ENCODE measurements at regions not wholly inside any gene's neighbourhood (a gene's known extent, or its start where the extent isn't known, plus 50 kb on each side); places are given as distances from the start of the nearest gene placed in this dataset.
"Not testable (repeated sequence)": the region's sequence is repeated elsewhere in the genome, so short reads cannot be mapped to it uniquely, and the experiment has no call there.

DNA sequence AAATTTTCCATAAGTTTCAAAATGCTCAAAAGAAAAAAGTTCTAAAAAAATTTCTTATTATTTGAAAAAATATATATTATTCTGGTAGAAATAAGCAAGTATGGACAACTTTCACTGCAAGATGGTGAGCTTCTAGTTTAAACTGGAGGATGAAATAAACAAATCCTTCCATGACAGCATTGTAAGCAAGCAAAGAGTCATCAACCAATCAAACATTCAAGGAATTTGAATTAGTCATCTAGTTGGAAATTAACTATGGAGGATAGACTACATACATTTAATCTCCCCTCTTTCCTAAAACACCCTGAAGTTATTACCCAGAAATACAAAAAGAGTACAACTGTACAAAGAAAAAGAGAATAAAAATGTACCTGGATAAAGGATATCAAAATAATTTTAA is 51.0 kb upstream of the IRX5 start:
- H3K9me3 ChIP-seq, result no peaks in the 10 kb centered on the region
- H3K27ac ChIP-seq, result no peak overlapping the region
- H3K27me3 ChIP-seq, result no peaks in the 10 kb centered on the region
- H3K4me1 ChIP-seq, result no peaks in the 10 kb centered on the region
- no peak for DNase-seq (ENCODE audit: low spot score in 2 of 2)
- intact Hi-C loops (cut with DNase I), result no loop called here
- TF ChIP-seq, protein P1, sequence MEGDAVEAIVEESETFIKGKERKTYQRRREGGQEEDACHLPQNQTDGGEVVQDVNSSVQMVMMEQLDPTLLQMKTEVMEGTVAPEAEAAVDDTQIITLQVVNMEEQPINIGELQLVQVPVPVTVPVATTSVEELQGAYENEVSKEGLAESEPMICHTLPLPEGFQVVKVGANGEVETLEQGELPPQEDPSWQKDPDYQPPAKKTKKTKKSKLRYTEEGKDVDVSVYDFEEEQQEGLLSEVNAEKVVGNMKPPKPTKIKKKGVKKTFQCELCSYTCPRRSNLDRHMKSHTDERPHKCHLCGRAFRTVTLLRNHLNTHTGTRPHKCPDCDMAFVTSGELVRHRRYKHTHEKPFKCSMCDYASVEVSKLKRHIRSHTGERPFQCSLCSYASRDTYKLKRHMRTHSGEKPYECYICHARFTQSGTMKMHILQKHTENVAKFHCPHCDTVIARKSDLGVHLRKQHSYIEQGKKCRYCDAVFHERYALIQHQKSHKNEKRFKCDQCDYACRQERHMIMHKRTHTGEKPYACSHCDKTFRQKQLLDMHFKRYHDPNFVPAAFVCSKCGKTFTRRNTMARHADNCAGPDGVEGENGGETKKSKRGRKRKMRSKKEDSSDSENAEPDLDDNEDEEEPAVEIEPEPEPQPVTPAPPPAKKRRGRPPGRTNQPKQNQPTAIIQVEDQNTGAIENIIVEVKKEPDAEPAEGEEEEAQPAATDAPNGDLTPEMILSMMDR (IDR thresholded peaks at IDR 0.05), result no peak
- H3K4me3 ChIP-seq, result no peak overlapping the region
- H3K36me3 ChIP-seq, result no peaks in the 10 kb centered on the region

DNA sequence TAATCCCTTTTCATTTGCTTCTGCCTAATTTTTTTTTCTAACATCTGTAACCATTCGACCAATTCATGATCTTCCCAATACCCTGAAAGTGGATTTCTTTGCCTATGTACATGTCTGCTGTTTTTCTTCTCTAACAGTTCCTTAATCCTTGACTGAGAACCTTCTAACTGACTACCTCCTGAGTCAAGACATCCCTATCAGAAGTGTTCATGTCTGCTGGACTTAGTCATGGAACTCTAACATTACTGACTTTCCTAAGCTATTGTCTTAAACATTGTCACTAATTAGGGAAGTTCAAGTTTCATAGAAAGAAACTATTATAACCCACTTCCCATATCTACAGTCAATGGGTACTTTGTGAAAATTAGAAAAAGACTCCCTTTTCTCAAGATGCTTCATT is 52.4 kb upstream of the IRX5 start:
- no peak for DNase-seq (ENCODE audit: low spot score in 2 of 2)
- no peaks in the 10 kb centered on the region for H3K4me1 ChIP-seq
- no peaks in the 10 kb centered on the region for H3K27me3 ChIP-seq
- no peaks in the 10 kb centered on the region for H3K36me3 ChIP-seq
- H3K9me3 ChIP-seq, result no peaks in the 10 kb centered on the region
- TF ChIP-seq, protein P1 (IDR thresholded peaks at IDR 0.05), result no peak
- intact Hi-C loops (cut with DNase I), result no loop called here
- no peak overlapping the region for H3K4me3 ChIP-seq
- no peak overlapping the region for H3K27ac ChIP-seq

DNA sequence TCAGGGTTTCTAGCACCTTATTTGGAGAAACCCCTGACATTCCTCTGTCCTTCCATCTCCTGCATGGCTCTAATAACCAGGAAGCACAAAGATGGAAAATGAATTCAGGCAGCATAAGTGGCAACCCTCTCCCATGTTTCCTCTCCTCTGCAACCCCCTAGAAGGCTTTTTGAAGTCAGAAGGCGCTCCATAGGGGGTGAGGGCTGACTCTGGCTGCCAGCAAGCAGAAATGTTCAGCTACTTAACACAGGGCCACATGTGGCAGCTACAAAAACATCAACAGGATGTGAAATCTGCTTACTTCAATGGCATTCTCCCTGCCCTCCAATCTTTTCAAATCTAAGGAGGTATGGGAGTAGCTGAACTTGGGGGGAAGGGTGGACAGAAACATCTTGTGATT is 55.2 kb upstream of the IRX5 start:
- intact Hi-C loops (cut with DNase I), result no loop called here
- no peak overlapping the region for H3K4me3 ChIP-seq
- H3K27ac ChIP-seq, result no peak overlapping the region
- no peaks in the 10 kb centered on the region for H3K27me3 ChIP-seq
- no peak for DNase-seq (ENCODE audit: low spot score in 2 of 2)
- TF ChIP-seq, protein P1 (IDR thresholded peaks at IDR 0.05), result no peak
- no peaks in the 10 kb centered on the region for H3K4me1 ChIP-seq
- no peaks in the 10 kb centered on the region for H3K9me3 ChIP-seq
- no peaks in the 10 kb centered on the region for H3K36me3 ChIP-seq

DNA sequence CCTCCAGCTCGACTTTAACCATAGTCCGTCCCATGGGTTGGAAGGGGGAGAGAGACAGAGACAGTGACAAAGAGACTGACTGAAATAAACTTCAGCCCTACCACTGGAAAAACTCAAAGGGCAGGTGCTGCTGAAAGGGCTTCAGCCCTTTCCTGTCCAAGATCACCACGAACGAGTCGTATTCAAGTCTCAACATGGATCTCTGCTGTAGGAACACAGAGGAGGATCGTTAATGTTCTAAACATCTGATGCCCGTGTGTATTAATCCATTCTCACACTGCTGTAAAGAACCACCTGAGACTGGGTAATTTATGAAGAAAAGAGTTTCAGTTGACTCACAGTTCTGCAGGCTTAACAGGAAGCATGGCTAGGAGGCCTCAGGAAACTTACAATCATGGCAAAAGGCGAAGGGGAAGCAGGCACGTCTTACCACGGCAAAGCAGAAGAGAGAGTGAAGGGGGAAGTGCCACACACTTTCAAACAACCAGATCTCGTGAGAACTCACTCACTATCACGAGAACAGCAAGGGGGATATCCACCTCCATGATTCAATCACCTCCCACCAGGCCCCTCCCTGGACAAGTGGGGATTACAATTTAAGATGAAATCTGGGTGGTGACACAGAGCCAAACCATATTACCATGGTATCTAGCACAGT is 56.8 kb upstream of the IRX5 start:
- H3K36me3 ChIP-seq; H3K9me3 ChIP-seq; H3K27ac ChIP-seq; H3K27me3 ChIP-seq; intact Hi-C loops (cut with DNase I); DNase-seq (ENCODE audit: low spot score in 2 of 2); H3K4me3 ChIP-seq; H3K4me1 ChIP-seq: not testable (repeated sequence)

DNA sequence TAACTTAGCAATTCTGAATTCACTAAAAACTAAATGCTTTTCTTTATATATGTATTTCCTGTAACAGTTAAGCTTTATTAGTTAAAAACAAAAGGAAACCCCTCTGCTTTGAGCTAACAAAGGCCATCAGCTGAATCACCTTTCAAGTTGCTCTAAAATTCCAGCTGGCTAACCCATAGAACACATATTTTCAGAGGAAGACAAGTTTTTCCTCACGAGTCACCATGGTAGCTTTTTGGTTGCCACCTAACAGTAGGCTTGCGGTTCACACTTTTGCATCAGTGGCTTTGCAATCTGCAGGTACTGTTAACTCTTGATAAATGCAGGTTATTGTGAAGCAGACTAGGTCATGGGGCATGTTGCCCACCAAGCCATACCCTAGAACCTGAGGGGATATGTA is 57.6 kb upstream of the IRX5 start:
- TF ChIP-seq, protein P1 (IDR thresholded peaks at IDR 0.05), result no peak
- no peak overlapping the region for H3K4me3 ChIP-seq

DNA sequence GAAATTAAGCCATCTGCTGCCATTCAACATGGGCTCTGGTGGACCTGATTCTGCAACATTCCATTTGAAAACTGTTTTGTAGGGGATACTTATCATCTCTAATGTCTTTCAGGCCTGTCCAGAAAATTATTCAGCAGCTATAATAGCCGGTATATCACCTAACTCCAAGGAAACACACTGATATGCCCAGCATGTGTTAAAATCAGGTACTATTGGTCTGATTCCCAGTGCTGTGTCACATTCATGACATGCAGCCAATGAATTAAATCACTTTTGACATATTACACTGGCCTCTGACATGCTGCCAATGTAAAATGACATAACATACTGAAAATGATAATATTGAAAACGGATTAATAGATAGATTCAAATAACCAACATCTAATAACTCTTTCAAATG is 60.5 kb upstream of the IRX5 start:
- no peaks in the 10 kb centered on the region for H3K27me3 ChIP-seq
- H3K36me3 ChIP-seq, result no peaks in the 10 kb centered on the region
- TF ChIP-seq, protein P1 (IDR thresholded peaks at IDR 0.05), result no peak
- H3K4me1 ChIP-seq, result no peaks in the 10 kb centered on the region
- no peak for DNase-seq (ENCODE audit: low spot score in 2 of 2)
- H3K4me3 ChIP-seq, result no peak overlapping the region
- no peaks in the 10 kb centered on the region for H3K9me3 ChIP-seq
- H3K27ac ChIP-seq, result no peak overlapping the region
- intact Hi-C loops (cut with DNase I), result no loop called here

More for the DNA sequence above, 57.6 kb upstream of the IRX5 start:
- Histone ChIP-seq H3K9me3 (no peaks in the 10 kb centered on the region), H3K4me1 (no peaks in the 10 kb centered on the region), H3K27me3 (no peaks in the 10 kb centered on the region), H3K36me3 (no peaks in the 10 kb centered on the region), H3K27ac (no peak overlapping the region)
- no peak for DNase-seq (ENCODE audit: low spot score in 2 of 2)
- intact Hi-C loops (cut with DNase I), result no loop called here
